ENCODE measurements at regions not wholly inside any gene's neighbourhood (a gene's known extent, or its start where the extent isn't known, plus 50 kb on each side); places are given as distances from the start of the nearest gene placed in this dataset.

DNA sequence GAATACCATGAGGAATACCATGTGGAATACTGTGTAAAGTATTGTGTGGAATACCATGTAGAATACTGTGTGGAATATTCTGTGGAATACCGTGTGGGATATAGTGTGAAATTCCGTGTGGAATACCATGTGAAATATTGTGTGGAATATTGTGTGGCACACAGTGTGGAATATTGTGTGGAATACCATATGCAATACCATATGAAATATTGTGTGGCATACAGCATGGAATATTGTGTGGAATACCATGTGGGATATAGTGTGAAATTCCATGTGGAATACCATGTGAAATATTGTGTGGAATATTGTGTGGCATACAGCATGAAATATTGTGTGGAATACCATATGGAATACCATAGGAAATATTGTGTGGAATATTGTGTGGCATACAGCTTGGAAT, 135.1 kb upstream of the CHST15 start:
- DNase-seq (ENCODE audit: low read depth in 2 of 2), result no peak

DNA sequence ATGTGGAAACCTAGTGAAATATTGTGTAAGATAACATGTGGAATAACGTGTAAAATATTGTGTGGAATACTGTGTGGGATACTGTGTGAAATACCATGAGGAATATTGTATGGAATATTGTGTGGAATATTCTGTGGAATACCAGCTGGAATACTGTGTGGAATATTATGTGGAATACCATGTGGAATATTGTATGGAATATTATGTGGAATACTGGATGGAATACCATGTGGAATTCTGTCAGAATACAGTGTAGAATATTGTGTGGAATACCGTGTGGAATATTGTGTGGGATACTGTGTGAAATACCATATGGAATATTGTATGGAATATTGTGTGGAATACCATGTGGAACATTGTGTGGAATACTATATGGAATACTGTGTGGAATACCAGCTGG, 134.6 kb upstream of the CHST15 start:
- no peak for DNase-seq (ENCODE audit: low read depth in 2 of 2)

DNA sequence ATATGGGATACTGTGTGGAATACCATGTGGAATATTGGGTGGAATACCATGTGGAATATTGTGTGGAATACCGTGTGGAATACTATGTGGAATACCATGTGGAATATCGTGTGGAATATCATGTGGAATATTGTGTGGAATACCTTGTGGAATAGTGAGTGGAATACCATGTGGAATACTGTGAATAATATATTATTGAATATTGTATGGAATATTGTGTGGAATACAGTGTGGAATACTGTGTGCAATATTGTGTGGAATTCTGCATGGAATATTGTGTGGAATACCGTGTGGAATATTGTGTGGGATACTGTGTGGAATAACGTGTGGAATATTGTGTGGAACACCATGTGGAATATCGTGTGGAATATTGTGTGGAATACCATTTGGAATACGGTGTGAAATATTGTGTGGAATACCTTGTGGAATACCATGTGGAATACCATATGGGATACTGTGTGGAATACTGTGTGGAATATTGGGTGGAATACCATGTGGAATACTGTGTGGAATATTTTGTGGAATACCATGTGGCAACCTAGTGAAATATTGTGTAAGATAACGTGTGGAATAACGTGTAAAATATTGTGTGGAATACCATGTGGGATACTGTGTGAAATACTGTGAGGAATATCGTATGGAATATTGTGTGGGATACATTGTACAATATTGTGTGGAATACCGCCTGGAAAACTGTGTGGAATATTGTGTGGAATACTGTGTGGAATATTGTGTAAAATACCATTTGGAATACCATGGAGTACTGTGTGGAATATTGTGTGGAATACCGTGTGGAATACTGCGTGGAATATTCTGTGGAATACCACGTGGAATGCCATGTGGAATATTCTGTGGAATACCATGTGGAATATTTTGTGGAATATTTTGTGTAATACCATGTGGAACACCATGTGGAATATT, 133.9 kb upstream of the CHST15 start:
- DNase-seq (ENCODE audit: low read depth in 2 of 2), result no peak

DNA sequence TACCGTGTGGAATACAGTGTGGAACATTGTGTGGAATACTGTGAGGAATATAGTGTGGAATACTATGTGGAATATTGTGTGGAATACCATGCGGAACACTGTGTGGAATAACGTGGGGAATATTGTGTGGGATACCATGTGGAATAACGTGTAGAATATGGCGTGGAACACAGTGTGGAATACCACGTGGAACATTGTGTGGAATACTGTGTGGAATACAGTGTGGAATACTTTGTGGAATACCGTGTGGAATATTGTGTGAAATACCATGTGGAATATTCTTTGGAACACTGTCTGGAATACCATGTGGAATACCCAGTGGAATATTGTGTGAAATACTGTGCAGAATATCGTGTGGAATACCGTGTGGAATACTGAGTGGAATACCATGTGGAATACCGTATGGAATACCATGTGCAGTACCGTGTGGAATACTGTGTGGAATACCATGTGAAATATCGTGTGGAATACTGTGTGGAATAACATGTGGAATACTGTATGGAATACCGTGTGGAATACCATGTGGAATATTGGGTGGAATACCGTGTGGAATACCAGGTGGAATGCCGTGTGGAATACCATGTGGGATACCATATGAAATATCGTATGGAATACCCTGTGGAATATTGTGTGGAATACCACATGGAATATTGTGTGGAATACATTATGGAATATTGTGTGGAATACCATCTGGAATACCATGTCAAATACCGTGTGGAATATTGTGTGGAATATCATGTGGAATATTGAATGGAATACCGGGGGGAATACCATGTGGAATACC, 133.1 kb upstream of the CHST15 start:
- DNase-seq (ENCODE audit: low read depth in 2 of 2), result no peak

DNA sequence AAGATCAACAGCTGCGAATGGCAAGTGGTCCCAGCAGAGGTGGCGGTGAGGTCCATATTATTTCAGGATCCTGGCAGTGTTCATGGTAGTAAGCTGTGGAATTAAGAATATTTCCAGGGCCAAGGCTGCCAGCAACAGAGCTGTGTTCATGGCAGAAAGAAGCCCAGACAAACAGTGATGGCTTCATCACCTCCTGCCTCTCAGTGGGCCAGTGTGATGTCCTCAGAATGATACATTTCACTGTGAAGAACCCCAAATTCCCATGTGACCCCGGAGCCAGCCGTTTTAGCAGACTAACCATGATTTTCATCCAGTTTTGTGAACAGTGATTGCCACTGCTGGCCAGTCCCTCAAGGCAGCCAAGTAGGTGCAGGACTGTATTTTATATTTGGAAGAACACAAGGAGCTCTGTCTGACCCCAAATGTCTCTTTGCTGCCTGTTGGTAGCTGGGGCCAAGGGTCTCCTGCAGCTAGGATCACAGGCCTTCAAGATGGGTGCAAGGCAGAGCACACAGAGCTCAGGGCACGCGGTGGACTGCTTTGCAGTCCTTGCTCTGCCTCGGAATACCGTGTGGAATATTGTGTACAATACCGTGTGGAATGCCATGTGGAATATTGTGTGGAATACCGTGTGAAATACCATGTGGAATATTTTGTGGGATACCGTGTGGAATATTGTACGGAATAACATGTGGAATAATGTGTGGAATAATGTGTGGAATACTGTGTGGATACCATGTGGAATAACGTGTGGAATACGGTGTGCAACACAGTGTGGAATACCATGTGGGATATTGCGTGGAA, 132.3 kb upstream of the CHST15 start:
- DNase-seq (ENCODE audit: low read depth in 2 of 2), result no peak

DNA sequence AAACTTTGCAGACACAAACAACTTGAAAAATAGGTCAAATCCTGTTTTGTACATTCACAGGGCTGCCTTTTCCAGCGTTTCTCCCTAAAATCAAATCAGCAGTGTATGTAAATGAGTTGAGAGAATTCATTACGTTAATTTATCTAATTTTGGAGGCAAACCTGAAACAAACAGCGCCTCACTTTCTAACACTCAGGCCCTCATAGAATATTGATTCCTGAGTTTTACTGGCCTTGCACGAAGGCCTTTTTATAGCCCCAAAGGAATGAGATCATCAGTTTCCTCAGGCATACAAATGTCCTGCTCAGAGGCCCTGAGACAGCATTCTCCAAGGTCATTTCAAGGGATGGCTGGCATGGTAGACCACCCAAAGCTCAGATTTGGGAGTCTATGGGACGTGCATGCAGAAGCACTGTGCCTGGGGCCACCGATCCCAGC, 131.7 kb upstream of the CHST15 start:
- no peak for DNase-seq (ENCODE audit: low read depth in 2 of 2)

DNA sequence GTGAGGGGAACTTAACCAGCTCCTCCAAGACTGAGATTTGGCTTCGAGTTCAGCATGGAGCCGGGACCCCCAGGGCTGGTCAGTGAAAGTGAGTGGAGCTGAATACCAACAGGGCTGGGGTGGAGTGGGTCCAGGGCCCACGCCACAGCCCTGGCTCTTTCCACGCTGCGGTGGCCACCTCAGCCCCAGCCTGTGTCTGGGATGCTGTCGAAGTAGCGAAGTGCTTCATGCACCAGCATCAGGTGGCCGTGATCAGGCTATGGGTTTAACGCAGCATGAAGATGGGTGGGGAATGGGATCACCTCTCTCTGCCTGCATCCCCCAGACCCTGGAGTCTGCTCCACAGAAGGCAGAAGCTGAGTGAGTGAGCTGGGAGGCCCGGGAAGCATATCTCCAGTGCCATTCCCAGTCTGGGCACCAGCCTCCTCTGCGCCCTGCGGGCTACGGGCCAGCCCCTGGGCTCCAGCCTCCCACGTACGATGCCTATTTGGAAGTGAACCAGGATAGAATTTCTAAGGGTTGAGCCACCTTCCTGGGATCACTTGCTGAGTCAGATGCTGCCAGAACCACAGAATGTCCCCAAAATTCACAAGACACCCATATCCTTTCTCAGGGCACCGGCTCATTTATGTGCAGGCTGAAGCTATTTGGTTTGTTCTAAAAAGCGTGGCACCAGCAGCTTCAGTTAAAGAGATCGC, 131.1 kb upstream of the CHST15 start:
- no peak for DNase-seq (ENCODE audit: low read depth in 2 of 2)

DNA sequence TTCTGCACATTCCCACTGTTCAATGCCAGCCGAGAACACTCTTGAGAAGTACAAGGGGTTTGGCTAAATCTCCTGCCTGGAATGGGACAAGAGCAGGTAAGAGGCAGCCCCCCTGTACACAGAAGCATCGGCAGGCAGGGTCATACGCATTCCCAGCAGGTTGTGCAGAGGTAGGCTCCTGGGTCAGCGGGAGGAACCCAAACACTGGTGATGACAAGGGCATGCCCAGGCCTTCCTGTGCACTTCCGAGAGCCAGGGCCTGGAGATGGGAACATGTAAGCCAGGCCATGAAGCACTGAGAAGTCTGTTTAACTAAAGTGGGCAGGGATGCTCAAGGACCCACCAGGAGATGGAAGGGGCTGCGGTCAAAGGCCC, 130.3 kb upstream of the CHST15 start:
- no peak for DNase-seq (ENCODE audit: low read depth in 2 of 2)

DNA sequence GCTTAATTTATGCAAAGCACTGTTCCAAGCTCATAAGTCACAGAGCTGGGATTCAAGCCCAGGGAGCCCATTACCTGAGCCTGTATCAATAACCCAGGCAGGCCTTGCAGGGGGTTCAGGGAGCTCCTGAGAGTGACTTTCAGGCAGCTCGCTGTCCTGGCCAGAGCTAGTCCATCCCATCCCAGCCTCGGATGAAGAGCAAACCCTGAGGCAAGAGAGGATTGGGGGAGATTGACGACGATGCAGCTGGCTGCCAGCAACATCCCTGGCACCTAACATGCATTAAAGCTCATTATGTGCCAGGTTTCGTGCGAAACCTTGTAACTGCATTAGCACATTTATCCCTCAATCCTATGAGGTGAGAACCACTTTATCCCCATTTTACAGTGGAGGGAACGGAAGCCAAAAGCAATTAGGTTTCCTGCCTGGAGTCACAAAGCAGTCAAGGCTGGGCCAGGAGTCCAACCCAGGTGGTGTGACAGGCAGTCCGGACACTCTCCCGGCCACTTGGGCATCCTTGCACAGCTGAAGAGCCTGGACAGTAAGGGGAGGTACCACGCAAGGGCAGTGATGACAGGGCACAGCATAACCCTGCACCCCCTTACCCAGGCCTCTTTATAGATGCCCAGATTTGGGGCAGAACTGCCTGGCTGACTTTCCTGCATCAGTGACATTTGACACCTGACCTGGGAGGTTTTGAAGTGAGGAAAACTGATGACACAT, 129.8 kb upstream of the CHST15 start:
- DNase-seq (ENCODE audit: low read depth in 2 of 2), result no peak

DNA sequence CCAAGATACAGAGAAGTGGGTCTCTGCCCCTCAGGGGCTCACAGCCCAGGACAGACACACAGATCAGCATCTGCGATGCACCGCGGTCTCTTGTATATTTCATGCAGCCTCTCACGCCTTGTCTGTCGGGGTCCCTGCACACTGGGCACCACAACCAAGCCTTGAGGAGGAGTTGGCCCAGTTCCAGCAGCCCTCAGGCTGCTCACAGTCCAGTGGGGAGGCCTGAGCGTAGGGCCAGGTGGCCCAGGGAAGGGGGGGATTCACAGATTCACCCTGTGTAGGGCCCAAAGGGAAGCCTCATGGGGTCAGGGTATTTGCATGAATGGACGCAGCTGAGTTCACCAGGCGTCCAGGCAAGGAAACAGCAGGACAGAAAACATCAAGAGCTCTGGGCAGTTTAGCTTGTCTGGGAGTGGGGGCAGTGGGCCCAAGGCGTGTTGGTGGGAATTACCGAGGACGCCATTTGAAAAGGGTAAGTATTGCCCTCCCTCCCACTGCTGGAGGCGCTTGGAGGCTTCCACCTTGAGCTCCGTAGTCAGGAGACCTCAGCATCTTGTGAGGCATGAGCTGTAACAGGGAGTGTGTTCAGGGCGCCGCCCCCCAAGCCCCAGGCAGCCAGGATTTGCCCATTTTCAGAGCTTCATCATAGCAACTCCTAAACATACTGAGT, 129.1 kb upstream of the CHST15 start:
- DNase-seq (ENCODE audit: low read depth in 2 of 2), result no peak

DNA sequence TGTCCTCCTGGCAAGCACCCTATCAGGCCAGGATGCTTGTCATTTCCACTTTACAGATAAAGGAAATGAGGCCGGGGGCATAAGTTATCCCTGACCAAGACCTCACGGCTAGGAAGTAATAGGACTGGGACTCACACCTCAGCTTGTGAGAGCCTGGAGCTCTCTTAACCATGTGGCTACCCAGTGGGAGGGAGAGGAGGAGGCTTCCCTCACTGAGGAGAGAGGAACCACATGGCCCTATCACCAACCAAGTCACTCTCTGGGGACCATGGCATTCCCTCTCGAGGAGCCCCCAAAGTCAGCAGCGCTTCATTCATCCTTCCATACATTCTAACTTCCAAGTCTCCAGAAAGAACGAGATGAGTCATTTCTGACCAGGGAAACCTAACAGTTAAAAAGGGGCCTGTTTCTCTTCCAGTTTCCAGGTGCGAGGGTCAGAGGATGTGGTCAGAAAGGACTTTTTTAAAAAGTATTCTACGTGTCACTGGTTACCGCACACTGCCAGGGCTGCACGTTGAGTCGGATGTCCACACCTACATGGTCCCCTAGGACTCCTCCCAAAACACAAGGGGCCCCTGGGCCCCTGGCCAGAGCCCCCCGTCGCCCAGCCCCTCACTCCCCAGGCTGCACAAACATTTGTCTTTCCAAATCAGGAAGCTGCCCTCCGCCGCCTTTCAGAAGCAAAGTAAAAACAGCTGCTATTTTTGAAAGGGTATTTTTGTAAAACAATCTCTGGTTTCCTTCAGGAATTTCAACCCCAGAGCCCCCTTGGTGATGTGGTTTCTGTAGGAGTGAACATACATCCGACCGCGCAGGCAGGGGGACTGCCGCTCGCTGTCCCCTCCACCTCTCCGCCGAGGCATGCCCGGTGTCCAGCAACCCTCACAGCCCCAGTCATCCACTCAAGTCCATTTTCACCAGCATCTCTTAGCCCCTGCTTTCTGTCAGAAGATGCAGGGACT, 128.2 kb upstream of the CHST15 start:
- no peak for DNase-seq (ENCODE audit: low read depth in 2 of 2)

DNA sequence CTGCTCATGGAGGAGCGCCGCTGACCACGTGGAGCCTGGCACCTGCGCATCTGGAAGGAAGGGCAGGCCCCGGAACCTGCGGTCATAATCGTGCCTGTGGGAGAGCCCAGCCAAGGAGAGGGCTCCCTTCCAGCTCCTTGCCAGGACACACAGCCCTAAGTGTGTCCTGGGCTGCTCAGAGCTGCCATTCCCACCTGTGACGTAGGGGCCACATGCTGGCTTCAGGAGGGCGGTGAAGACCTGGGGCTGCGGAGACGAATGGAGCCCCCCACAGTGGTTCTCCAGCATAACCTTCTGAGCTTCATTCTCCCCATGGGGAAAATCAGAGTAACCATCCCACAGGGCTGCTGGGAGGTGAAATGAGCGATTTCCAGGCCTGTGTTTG, 127.6 kb upstream of the CHST15 start:
- no peak for DNase-seq (ENCODE audit: low read depth in 2 of 2)

DNA sequence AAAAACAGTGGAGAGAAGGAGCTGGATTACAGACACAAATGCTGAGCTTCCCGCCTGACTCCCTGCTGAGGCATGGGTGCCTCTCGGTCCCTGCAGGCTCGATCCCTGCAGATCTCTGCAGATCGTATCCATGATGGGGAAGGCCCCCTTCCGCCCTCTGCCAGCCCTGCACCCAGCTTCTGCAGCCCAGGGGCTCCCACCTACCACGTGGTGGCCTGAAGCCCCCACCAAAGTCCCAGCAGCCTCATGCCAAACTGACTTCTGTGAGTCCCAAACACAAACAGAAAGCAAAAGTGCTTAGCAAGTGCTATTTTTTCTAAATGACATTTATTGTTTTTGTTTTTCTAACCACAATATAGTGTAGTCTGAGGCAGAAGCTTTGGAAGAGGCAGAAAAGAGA, 127.1 kb upstream of the CHST15 start:
- no peak for DNase-seq (ENCODE audit: low read depth in 2 of 2)

DNA sequence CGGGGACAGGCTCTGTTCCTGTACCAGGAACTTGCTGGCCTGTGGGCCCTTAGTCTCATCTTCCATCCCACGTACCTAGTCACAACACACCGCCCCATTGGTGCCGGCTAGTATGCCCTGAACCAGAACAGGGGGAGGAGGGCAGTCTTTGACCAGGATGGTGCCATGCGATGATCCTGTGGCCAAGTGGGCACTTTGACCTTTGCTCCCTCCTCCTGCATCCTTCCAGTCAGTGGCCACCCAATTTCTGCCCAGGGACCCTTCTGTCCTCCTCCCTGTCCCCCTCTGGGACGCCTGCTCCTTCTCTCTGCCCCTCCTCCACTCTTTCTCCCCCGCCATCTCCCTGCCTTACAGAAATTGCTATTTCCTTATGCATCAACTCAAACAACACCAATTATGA, 126.3 kb upstream of the CHST15 start:
- DNase-seq (ENCODE audit: low read depth in 2 of 2), result no peak

DNA sequence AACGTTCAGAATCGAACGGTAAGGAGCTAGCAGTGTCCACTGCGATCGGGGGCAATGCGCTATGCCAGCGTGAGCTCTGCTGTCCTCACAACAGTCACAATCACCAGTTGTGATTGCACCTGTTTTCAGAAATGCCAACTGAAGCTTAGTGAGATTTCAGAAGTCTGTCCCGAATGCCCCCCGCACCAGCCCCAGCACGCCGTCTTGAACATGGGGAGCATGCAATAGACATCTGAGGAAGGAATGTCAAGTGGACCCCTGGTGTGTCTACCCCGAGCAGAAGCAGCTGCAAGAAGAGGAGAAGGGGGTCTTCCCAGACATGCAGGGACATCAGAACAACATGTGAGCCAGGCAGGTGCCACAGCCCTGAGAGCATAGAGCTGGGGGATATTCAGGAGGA, 125.7 kb upstream of the CHST15 start:
- DNase-seq (ENCODE audit: low read depth in 2 of 2), result no peak

DNA sequence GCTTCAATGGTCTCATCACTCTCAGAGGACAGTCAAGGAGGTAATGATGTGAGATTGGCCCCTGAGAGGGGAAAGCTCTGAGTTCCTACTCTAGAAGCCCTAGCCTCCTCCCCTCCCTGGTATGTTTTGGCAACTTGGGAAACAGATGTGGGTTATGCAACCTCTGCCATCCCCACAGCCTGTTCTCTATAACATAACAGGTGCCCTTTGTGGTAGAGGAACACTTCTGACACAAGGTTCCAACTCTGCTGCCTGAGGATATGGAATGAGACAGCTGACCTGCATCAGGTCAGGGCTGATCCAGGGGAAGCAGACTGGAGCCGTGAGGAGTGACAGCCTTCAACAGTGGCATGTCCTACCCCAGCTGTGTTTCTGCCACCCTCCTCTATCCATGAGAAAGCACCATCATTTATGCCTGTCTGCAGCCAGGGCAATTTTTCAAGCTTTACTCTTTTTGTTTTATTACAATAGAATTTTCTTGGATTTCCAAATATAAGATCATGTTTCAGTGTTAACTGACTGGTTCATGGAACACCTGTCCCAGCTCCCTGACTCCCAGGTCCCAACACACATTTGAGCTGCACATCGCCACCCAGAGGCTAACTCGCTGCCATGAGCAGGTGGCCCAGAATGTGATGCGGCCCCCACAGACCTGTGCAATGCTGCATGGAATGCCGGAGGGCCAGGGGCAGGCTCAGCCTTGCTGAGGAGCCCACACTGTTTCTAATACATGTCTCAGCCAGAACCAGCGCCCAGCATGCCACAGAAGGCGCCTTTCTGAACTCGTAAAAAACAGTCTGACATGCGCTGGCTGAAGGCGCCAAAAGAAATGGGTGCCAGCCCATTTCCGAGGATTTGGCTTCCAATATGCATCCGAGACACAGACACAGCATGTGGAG, 124.8 kb upstream of the CHST15 start:
- no peak for DNase-seq (ENCODE audit: low read depth in 2 of 2)

DNA sequence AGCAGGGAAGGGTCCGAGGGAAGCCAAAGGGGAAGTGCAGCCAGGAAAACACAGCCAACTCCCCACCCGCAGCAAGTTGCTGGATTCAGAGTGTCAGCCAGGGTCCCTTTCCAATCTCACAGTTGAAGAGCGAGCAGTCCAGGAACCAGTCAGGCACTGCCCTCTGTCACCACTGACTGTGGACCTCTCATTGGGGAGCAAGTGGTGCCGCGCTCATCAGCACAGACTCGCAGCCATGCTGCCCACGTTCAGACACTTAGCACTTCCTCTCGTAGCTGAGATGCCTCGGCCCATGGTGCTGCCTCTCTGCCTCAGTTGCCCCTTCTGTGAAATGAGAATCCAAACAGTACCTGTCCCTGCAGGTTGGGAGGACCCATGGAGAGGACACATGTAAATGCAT, 123.6 kb upstream of the CHST15 start:
- no peak for DNase-seq (ENCODE audit: low read depth in 2 of 2)
